Brain microvascular endothelial cell (primary cell): ENCODE measurements at regions not wholly inside any gene's neighbourhood (a gene's known extent, or its start where the extent isn't known, plus 50 kb on each side); places are given as distances from the start of the nearest gene placed in this dataset.

Experiments
- DNase-seq: peaks from one replicate; pipeline ENCODE4 v3.0.0-alpha.2; 2020
- H3K27ac ChIP-seq: fragments of 250-450 bp; sonication (Bioruptor Pico); 2 replicates; pipeline ENCODE4 v1.5.1; 2020; ENCODE audit warnings: mild to moderate bottlenecking, moderate library complexity
- H3K27me3 ChIP-seq: fragments of 250-450 bp; sonication (Bioruptor Pico); replicated peaks from 2 replicates; pipeline ENCODE4 v1.5.1; 2020; ENCODE audit warnings: mild to moderate bottlenecking
- H3K36me3 ChIP-seq: fragments of 250-450 bp; sonication (Bioruptor Pico); replicated peaks from 2 replicates; pipeline ENCODE4 v1.5.1; 2020; ENCODE audit warnings: mild to moderate bottlenecking
- H3K4me3 ChIP-seq: 2 replicates; pipeline ENCODE4 v1.5.1; 2011; ENCODE audit warnings: low read depth, mild to moderate bottlenecking, control low read depth, low read length, moderate library complexity
- in situ Hi-C: cut with HindIII; loops from 2 replicates; pipeline ENCODE4 v1.10.0; 2017; ENCODE audit warnings: low sequenced_read_pairs, low pct_ligation_motif_present
- TF ChIP-seq, protein P1 (sequence below): IDR thresholded peaks from 2 replicates; pipeline ENCODE4 v1.5.1; 2011; ENCODE audit warnings: low read depth, mild to moderate bottlenecking, moderate library complexity, low read length, control low read depth, inconsistent platforms; ENCODE audit errors: missing control alignments

DNA sequence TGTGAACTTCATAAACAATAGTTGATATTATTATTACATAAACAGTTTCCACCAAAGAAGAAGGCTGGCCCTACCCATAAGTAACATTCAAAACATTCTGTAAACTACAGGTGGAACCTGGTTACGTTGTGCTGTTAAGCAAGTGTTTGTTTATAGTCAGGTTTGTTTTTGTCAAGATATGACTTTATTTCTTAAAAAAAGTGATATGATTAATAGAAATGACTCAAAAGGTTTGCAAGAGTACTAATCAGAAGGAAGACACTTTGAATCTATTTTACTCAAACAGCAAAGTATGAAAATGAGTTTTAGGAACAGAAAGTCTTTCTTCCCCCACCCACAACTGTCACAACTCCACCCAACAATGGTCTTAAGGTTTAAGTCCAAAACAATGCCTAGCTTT is 220.8 kb downstream of the PLK2 start:
- H3K4me3 ChIP-seq, result no peak overlapping the region
- no peak overlapping the region for H3K27ac ChIP-seq
- no peak for DNase-seq
- H3K36me3 ChIP-seq, result no peaks in the 10 kb centered on the region
- TF ChIP-seq, protein P1, sequence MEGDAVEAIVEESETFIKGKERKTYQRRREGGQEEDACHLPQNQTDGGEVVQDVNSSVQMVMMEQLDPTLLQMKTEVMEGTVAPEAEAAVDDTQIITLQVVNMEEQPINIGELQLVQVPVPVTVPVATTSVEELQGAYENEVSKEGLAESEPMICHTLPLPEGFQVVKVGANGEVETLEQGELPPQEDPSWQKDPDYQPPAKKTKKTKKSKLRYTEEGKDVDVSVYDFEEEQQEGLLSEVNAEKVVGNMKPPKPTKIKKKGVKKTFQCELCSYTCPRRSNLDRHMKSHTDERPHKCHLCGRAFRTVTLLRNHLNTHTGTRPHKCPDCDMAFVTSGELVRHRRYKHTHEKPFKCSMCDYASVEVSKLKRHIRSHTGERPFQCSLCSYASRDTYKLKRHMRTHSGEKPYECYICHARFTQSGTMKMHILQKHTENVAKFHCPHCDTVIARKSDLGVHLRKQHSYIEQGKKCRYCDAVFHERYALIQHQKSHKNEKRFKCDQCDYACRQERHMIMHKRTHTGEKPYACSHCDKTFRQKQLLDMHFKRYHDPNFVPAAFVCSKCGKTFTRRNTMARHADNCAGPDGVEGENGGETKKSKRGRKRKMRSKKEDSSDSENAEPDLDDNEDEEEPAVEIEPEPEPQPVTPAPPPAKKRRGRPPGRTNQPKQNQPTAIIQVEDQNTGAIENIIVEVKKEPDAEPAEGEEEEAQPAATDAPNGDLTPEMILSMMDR, result no peak
- in situ Hi-C loops, result no loop called here
- no peaks in the 10 kb centered on the region for H3K27me3 ChIP-seq

DNA sequence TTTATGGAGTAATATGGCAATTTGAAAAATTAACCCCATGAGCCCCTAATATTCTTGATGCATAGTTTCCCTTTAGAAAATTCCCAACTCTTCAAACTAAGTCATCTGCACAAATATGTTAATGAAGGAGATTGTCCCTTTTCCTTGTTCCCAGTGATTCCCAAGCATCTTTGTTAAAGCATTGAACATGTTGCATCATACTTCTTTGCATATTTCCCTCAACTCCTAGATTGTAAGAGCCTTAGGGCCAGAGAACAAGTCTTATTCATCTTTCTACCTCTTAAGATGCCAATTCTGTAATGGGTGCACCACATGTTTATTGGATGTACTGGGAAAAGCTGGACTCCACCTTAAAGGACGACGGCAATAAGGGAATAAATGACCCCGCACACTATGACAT is 223.4 kb downstream of the PLK2 start:
- no peaks in the 10 kb centered on the region for H3K27me3 ChIP-seq
- TF ChIP-seq, protein P1, result no peak
- no peak overlapping the region for H3K4me3 ChIP-seq
- DNase-seq, result no peak
- no peak overlapping the region for H3K27ac ChIP-seq
- no peaks in the 10 kb centered on the region for H3K36me3 ChIP-seq
- in situ Hi-C loops, result no loop called here

DNA sequence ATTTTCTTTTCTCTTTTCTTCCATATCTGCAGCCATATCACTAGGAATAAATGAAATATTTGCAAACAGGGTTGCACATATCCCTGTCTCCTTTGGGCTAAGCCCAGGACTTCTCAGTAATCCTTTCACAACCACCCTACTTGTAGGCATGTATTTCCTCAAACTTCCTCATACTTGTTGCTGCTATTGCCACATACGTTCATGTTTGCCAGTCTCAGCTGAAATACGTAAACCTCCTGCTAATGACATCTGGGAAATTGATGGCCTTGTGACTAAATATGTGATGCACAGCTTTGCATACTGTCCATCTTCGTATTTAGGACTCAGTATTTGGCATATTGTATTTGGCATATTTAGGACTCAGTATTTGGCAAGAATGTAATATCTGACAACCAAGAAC is 224.6 kb downstream of the PLK2 start:
- in situ Hi-C loops, result no loop called here
- no peak for DNase-seq
- H3K27ac ChIP-seq, result no peak overlapping the region
- TF ChIP-seq, protein P1, result no peak
- no peak overlapping the region for H3K4me3 ChIP-seq
- H3K36me3 ChIP-seq, result no peaks in the 10 kb centered on the region
- no peaks in the 10 kb centered on the region for H3K27me3 ChIP-seq

DNA sequence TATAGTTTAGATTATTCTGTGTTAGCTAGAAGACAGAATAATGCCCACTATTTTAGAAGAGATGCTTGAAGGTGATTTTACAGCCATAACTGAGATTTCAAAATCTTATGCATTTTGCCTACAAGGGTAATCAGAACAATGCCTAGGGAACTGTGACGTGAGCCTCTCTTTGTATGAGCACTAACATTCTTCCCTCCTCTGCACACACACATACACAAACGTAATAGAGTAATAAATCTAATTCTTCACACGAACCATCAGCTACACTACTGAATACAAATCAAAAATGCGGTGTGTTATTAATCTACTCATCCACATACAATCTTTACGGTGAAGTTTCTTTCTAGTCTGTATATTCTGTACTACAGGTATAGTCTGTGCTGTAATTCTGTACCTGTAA is 227.8 kb downstream of the PLK2 start:
- no peak overlapping the region for H3K27ac ChIP-seq
- H3K36me3 ChIP-seq, result no peaks in the 10 kb centered on the region
- H3K27me3 ChIP-seq, result no peaks in the 10 kb centered on the region
- H3K4me3 ChIP-seq, result no peak overlapping the region
- TF ChIP-seq, protein P1, result no peak
- DNase-seq, result no peak
- in situ Hi-C loops, result no loop called here

DNA sequence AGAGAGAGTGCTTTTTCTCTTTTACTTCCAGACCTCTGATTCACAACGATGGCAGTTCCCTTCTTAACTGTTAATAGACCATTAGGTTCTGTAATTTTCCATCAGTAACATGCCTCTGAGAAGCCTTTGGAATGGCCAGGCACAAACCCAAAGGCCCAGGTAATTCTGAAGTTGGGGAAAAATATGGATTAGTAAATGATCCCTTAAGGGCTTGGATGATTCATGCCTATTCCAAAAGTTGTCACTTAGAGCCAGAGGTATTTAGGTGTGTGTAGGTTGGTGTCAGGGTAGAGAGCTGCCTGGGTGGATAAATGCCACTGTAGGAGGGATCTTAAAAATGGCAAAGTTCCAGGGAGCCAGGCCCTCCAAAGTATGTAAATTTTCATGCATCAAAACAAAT is 228.8 kb downstream of the PLK2 start:
- TF ChIP-seq, protein P1, result no peak
- no peak overlapping the region for H3K27ac ChIP-seq
- in situ Hi-C loops, result no loop called here
- H3K4me3 ChIP-seq, result no peak overlapping the region
- DNase-seq, result no peak
- no peaks in the 10 kb centered on the region for H3K36me3 ChIP-seq
- no peaks in the 10 kb centered on the region for H3K27me3 ChIP-seq

DNA sequence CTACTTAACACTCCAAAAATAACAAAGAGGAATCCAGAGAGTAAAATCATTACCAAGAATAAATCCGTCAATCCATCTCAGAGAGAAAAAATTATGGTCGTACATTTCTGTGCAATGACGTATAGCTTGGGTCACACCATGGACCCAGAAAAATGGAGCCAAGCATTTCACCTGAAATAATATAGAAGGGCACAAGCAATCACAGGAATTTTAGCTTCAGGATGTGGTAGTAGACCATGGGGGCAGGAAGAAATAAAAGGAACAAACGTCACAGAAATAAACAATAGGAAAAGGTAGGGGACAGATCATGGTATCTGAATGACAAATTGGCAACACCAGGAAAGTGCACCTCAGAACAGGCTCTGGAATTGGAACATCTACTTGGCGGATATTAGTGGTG is 231.0 kb downstream of the PLK2 start:
- in situ Hi-C loops, result no loop called here
- no peak for DNase-seq
- TF ChIP-seq, protein P1, result no peak

More for the DNA sequence above, 231.0 kb downstream of the PLK2 start:
- Histone ChIP-seq H3K27ac (no peak overlapping the region), H3K4me3 (no peak overlapping the region), H3K27me3 (no peaks in the 10 kb centered on the region), H3K36me3 (no peaks in the 10 kb centered on the region)
